NCI-H748 treated with DMSO at 0.1 percent for 48 hours (cell line): ENCODE measurements at regions not wholly inside any gene's neighbourhood (a gene's known extent, or its start where the extent isn't known, plus 50 kb on each side); places are given as distances from the start of the nearest gene placed in this dataset.
"Not testable (repeated sequence)": the region's sequence is repeated elsewhere in the genome, so short reads cannot be mapped to it uniquely, and the experiment has no call there.

ENCODE experiments used
- DNase-seq: peaks from one replicate; lab custom pipeline; 2025; lab: John Stamatoyannopoulos, UW

DNA sequence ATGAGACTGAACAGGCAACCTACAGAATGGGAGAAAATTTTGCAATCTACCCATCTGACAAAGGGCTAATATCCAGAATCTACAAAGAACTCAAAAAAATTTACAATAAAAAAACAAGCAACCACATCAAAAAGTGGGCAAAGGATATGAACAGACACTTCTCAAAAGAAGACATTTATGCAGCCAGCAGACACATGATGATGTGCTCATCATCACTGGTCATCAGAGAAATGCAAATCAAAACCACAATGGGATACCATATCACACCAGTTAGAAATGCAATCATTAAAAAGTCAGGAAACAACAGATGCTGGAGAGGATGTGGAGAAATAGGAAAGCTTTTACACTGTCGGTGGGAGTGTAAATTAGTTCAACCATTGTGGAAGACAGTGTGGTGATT is 51.7 kb upstream of the PAXBP1 start:
- not testable (repeated sequence) for DNase-seq

DNA sequence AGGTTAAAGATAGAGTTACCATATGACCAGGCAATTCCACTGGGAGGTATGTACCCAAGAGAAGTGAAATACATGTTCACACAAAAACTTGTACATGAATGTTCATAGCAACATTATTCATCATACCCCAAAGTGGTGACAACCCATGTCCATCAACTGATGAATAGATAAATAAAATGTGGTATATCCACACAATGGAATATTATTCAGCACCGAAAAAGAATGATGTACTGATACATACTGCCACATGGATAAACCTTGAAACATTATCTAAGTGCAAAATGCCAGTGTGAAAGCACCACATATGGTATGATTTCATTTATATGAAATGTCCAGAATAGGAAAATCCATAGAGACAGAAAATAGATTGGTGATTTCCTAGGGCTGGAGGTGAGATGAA is 53.4 kb upstream of the PAXBP1 start:
- DNase-seq = no peak

DNA sequence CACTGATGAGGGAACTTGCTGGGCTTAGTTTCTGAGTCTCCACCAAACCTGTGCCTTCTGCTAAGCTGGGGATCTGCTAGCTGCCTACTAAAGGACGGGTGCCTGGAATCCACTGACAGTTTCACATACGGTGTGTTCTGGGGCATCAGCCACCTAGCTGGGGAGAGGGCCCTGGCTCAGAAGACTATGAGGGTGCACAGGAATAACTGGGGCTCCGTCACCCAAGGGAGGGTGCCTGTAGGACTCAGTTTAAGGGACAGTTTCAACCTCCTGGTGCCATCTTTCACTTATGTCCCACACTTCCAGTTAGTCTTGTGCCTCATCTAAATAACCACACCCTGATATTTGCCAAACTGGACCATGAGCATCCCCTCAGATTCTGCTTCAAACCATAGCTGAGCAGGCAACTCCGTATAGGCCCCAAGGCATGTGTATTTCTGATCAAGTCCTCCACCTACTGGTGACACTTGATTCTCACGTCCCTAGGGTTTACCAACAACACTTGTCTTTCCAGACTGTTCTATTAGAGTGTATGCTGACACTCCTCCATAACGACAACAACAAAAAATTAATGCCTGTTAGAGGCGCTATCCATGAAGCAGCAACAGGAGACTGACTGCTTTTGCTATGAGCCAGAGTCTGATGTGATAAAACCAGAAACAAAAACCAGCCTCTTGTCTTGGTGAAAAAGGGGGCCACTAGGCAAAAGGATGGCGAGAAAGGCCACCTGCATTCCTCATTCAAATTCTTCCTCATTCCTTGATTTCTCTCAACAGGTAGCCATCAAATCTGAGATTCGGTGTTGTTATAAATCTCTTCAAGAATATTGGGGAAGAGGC is 55.0 kb upstream of the PAXBP1 start:
- DNase-seq = peak; percentile 23

DNA sequence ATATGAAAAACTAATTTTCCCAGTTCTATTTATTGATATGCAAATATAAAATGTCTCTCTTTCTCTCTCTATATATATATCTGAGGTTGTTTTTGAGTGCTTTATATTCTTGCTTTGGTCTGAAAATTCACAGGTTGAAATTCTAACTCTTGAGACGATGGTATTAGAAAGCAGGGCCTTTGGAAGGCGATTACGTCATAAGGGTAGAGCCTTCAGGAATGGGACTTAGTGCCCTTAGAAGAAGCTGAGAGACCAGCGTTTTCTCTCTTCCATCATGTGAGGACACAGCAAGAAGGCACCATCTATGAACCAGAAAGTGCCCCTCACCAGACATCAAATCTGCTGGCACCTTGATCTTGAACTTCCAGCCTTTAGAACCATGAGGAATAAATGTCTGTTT is 57.4 kb upstream of the PAXBP1 start:
- DNase-seq = no peak

DNA sequence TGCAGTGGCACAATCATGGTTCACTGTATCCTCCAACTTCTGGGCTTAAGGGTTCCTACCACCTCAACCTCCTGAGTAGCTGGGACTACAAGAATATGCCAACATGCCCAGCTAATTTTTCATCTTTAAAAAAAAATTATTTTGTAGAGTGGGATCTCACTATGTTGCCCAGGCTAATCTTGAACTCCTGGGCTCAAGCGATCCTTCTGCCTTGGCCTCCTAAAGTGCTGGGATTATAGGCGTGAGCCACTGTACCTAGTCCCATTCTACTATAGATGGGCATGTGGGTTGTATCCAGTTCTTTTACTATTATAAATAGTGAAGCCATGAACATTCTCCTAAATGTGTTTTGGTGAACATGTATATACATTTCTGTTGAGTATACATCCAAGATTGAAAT is 57.9 kb upstream of the PAXBP1 start:
- no peak for DNase-seq

DNA sequence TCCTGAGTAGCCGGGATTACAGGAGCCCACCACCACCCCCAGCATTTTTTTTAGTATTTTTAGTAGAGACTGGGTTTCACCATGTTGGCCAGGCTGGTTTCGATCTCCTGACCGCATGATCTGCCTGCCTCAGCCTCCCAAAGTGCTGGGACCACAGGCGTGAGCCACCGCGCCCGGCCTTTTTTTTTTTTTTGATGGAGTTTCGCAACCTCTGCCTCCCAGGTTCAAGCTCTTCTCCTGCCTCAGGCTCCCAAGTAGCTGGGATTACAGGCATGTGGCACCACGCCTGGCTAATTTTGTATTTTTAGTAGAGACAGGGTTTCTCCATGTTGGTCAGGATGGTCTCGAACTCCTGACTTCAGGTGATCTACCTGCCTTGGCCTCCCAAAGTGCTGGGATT is 60.2 kb upstream of the PAXBP1 start:
- not testable (repeated sequence) for DNase-seq

DNA sequence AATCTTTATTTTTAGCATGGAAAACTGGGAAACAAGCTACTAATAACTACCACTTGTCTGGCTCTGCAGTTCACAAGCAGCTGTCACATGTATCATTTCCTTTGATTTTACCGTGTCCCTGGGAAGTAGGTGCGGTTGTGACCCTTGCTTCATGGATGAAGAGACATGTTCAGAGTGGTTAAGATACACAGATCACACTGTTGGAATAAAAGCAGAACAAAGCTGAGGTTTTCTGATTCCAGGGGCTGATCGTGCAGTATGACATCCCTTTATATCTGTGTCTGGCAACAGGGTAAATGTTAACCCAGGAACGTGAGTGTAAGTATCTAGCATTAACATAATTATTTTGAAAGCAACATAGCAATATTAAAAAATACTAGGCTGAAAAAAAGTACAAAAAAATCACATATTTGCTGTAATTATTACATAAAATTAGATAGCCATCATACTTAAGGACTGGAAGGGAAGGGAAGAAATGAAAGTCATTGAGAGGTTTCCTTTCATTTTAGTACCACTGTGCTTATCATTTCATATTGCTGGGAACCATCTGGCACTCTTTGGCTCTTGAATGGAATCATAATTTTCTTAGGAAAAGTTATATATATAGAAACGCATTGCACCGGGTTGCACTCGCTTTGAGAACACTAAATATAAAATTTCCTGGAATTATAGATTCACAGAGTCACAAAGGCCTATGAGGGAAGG is 62.8 kb upstream of the PAXBP1 start:
- DNase-seq = no peak

DNA sequence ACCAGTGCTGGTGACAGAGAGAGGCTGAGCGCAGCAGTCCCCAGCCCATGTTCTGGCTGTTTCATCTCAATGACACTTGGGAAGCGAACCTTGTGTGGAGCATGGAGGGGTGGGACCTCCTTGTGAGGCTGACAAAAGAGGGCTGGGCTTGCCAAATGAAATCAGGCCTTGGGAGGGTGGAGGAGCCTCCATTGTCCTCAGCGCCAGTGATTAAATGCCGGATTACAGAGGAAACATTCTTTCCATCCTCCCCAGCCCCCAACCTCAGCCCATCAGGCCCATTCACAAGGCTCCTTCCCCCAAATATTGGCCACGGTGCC is 63.3 kb upstream of the PAXBP1 start:
- no peak for DNase-seq

DNA sequence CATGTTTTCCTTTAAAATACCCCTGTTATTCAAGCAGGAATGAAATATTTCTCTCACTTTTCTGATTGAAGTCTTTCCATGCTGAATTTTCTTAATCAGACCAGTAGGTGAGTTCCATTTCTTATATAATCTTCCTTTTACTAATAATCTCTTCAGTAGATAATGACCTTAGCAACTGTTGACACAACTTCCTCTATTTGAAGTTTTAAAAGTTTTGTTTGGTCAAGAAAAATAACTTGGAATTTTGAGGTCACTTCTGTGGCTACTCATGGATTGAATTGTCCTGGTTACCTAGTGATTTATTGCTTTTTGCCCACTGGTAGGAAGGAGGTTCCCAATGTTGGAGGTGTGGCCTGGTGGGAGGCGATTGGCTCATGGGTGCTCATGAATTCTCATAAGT is 70.6 kb upstream of the PAXBP1 start:
- no peak for DNase-seq

DNA sequence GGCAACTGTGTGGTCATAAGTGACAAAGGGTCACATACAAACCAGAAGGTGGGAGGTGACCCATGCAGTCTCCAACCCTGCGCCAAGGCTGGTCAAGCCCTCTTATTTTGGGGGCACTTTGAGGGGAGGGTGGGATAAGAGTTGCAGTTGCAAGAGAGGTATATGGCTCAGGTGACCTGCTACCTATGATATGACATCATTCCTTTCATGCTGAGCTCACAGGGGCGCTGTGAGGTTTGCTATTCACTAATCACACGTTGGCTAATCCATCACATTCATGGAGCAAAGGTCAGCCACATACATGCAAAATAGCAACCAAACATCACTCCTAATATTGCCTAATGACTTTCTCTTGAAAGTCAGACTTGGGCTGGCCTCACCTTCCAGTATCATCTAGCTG is 72.0 kb upstream of the PAXBP1 start:
- DNase-seq = no peak

DNA sequence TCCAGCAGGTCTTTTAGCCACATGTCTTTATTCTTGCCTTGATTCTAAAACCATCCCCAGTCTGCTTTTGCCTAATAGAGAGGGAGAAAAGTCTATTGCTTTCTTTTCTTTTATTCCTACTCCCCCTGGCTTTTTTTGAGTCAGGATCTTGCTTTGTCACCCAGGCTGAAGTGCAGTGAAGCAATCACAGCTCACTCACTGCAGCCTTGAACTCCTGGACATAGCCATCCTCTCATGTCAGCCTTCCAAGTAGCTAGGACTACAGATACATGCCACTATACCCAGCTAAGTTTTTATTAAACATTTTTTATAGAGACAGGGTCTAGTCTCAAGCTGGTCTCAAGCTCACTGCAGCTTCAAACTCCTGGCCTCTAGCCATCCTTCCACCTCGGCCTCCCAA is 72.5 kb upstream of the PAXBP1 start:
- no peak for DNase-seq

DNA sequence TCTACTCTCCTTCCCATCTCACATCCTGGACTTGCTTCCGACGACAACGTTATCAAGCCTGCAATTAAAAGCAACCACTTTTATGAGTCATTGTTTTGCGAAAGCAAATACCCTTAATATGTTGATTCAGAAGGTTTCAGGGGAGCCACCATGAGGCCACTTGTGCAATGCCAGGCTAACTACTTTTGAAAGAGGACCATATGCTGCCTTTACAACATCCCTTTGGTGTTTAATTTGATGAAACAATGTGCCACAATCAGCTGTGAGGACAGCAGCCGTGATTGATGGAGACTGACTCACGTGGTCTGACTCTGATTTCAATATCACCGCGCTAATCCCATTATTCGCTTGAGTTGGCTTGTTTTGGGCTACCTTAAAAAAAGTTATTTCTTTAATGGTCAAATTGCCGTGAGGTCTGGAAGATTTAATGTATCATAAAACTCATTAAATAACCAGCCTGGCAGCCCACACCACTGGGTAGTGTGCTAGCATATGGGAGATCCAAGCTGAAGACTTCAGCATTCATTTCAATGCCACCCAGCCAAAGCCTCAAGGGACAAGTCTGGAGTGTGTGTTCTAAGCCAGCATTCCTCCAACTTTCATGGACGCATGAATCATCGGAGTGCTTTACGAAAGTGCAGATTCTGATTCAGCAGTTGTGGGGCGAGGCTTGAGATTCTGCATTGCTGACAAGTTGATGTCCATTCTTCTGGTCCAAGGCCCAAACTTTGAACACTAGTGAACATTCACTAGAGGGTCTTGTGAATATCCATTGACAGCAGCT is 73.3 kb upstream of the PAXBP1 start:
- peak; percentile 6 for DNase-seq

DNA sequence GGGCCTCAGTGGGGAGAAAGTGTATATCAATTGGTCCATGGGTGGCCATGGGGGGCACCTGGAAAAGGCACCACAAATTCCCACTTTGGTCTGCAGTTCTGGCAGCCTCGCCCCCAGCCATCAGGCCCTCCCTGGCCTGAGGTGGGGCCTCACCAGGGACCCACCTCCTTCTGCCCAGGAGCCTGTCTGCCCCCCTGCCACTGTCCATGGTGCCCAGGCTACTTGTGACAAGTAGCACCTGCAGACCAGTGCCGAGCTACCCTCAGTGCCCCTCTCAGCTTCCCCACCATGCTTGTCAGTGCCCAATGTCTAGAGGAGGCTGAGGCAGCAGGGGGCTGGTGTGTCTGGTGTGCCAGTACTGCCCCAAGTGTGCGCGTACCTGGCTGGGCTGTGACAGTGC is 87.1 kb upstream of the PAXBP1 start:
- no peak for DNase-seq

DNA sequence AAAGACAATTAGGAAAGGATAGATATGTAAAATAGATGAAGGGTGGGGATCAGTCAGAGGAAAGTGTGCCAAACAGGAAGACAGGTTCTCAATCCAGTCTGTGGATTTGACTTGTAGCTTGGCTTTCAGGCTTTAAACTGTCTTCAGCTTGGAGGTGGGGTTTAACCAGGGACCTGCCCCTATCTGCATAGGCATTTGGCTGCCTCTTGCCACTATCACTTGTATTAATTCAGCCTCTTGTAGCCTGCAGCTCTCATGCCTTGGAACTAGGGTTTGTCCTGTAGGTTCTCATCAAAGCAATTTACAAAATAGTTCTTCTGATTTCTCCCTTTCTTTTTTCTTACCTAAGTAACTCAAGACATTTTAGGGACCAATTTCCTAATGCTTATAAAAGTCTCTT is 88.8 kb upstream of the PAXBP1 start:
- DNase-seq = no peak

DNA sequence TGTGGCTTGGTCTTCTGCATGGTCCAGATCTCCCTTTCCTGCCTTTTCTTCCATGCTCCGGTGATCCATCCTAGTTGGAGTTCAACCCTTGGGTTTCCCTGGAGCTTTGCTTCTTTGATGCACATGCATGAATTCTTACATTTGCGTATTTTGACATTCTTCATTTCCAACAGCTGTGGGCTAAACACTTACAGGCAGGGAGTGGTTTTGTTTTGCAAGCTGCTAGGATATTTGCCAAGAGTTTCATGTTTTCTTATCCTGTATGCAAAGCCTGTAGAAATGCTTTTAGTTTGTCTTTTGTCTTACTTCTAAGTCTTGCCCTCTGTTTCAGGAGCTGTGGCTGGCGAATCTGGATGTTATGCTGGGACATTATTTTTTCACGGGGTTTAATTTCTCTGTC is 90.3 kb upstream of the PAXBP1 start:
- DNase-seq = no peak

DNA sequence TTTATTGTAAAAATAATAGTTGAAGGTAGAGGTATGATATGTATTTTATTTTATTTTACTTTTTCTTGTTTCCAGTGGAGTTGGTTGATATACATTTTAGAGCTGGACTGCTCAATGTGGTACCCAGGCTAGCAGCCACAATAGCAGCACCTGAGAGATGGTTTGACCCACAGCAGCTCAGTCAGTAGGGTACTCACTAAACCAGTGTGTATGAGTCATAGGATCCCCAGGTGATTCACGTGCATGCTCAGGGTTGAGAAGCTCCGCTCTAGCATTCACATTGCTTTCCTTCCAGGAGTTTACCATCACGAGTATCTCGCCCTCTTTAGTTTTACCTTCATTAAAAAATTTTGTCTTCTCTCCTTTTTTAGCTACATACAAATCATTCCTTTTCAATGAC is 96.0 kb upstream of the PAXBP1 start:
- DNase-seq = no peak

DNA sequence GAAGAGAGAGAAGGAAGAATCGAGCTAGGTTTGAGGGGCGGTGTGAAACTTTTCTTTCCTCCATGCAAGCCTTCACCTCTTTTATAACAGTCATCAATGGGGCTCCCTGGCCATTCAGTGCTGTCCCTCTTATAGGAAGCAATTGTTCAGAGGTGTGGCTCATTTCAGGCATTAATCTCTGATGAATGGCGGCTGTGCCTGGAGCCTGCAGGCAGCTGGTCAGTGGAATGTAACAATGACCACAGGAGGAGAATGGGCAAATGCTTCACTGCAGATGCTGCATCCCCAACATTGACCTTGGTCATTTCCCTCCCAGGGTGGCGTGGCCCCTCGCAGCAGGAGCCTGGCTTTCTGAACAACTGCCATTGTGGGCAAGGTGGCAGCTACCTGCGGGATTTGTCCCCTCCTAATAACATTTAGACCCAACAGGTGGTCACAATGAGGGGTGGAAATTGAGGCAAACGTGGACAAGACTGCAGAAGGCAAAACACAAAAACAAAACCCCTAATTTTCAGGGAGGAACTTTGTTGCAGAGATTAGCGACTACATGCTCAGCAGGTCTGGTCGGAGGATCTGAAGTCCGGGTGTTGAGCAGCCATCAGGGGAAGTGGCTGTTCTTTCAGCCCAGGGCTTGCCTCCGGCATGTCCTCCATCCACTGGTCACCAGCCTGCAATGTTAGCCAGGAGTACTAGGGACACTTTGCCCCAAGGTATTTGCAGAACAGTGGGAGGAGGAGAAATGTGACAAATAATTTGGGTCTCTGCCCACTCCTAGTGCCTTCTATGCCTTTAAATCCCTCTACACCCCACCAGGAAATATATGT is 97.3 kb upstream of the PAXBP1 start:
- DNase-seq = no peak

DNA sequence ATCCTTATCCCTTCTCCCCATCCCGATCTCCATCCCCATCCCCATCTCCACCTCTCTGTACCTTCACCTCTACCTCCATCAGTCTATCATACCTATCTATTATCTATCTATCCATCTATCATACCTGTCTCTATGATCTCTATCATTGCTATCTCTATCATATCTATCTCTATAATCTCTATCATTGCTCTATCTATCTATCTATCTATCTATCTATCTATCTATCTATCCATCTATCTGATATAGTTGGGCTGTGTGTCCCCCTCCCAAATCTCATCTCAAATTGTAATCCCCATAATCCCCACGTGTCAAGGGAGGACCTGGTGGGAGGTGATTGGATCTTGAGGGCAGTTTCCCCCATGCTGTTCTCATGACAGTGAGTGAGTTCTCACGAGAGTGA is 97.9 kb upstream of the PAXBP1 start:
- no peak for DNase-seq

DNA sequence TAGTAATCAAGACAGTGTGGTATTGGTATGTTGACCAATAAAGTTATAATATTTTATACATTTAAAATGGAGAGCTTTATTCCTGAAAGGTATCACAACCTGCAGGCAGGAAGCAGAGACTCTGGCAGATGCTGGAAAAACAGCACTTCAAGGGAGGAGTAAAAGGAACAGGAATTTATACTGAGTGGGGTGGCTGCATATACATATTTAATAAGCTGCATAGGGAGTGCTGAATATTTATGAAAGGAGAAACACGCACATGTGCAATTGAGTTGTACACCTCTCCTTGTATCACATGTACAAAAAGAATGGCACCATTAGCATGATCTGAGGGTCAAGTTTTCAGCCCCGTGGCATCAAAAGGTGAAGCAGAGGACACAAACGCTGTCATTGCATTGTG is 104.9 kb upstream of the PAXBP1 start:
- no peak for DNase-seq

DNA sequence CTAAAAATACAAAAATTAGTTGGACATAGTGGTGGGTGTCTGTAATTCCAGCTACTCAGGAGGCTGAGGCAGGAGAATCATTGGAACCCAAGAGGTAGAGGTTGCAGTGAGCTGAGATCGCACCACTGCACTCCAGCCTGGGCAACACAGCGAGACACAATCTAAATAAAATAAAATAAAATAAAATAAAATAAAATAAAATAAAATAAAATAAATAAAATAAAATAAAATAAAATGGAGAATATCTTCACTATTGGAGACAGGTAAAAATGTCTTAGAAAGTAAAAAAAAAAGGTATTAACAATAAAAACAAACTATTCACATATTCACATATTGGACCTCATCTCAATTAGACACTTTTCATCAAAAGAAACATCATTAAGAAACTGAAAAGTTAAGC is 106.3 kb upstream of the PAXBP1 start:
- not testable (repeated sequence) for DNase-seq

DNA sequence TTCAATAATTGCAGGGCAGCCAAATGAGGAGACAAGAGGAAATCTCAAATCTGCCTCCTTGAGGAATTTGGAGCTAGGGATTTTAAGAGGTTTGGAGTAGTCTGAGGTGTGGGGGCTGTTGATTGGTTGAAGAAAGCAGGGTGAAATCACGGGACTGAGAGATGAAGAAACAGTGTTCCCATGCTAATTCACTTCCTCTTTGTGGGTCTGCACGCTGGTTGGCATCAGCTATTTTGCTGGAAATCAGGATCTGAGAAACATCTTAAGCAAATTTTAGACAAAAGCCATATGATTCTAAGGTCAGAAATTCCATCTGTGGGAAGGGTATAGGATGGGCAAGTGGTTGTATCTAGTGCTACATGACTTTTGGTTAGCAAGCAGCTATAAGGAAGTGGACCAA is 107.1 kb upstream of the PAXBP1 start:
- DNase-seq = no peak

DNA sequence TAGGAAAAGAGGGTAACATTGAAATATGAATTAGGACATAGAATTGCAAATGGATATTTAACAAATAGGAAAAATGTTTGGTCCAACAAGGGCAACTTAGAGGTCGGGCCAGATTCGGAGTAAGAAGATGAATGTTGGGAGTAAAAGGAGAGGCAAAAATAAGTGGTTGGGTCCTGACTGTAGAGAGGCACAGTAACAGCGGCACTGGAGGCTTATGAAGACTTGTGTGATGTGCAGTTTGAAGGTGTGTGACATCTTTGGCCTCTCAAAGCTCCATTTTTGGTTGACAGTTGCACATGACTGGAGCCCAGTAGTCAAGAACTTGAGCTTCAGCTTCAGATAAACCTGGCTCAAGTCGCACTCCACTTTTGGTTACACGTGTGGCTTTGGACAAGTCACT is 109.9 kb upstream of the PAXBP1 start:
- DNase-seq = no peak
